Stomach (tissue), 8 donors: ENCODE measurements at regions not wholly inside any gene's neighbourhood (a gene's known extent, or its start where the extent isn't known, plus 50 kb on each side); places are given as distances from the start of the nearest gene placed in this dataset.

ENCODE experiments used
- DNase-seq, 2 donors: peaks; one replicate each; pipeline versions ENCODE4 v3.0.0 to v3.0.0-alpha.2; 2013 to 2019
- H3K27ac ChIP-seq, 5 donors: fragments of 200-600 bp in 4 of 5; sonication (generic) in 4 of 5; one replicate each; pipeline ENCODE4 v1.5.1; 2013 to 2019; ENCODE audit warnings: mild to moderate bottlenecking in 1 of 5, moderate library complexity in 1 of 5
- H3K27me3 ChIP-seq, 3 donors: fragments of 200-600 bp; sonication (generic); one replicate each; pipeline ENCODE4 v1.5.1; 2017 to 2019; ENCODE audit warnings: mixed run types in 1 of 3
- H3K36me3 ChIP-seq, 4 donors: fragments of 200-600 bp; sonication (generic); 1 replicate in 3 of 4; 2 replicates in 1 of 4; pipeline ENCODE4 v1.5.1; 2016 to 2019
- H3K4me1 ChIP-seq, 4 donors: fragments of 200-600 bp; sonication (generic); one replicate each; pipeline ENCODE4 v1.5.1; 2016 to 2019
- H3K4me3 ChIP-seq, 4 donors: fragments of 200-600 bp; sonication (generic) in 3 of 4; one replicate each; pipeline ENCODE4 v1.5.1; 2016 to 2019; ENCODE audit warnings: mild to moderate bottlenecking in 1 of 4
- H3K9me3 ChIP-seq, 4 donors: fragments of 200-600 bp; sonication (generic); one replicate each; pipeline ENCODE4 v1.5.1; 2016 to 2019
- EP300 ChIP-seq: sonication (generic); formaldehyde crosslinking; IDR thresholded peaks from one replicate; pipeline ENCODE4 v1.6.1; 2017; ENCODE audit warnings: antibody characterized with exemption
- POLR2A ChIP-seq, 4 donors: fragments of 450-650 bp; IDR thresholded peaks; one replicate each; pipeline ENCODE4 v1.6.1; 2016; ENCODE audit warnings: antibody characterized with exemption in 4 of 4, control low read depth in 2 of 4, mild to moderate bottlenecking in 1 of 4, moderate library complexity in 1 of 4
- POLR2AphosphoS5 ChIP-seq, 3 donors: sonication (generic); formaldehyde crosslinking; IDR thresholded peaks; one replicate each; pipeline ENCODE4 v1.6.1; 2016; ENCODE audit warnings: antibody characterized with exemption in 3 of 3
- WGBS, 5 donors: extraction: QIAGEN DNeasy Blood & Tissue Kit in 3 of 5; methylation state at CpG; one replicate each; pipeline versions ENCODE4 v1.1.5 to v1.1.7; 2013 to 2018; 5-methylcytosine and 5-hydroxymethylcytosine counted together
- intact Hi-C: fragments of 100-400 bp; cut with DNase I; formaldehyde crosslinking; loops from one replicate; pipeline ENCODE4 v1.15.1; 2023; ENCODE audit warnings: low total_unique reads
- TF ChIP-seq, protein P1 (sequence below), 7 experiments: fragments of 450-650 bp in 4 of 7; fragments of 200-600 bp in 3 of 7; sonication (generic) in 3 of 7; IDR thresholded peaks; one replicate each; pipeline ENCODE4 v1.5.1; 2016 to 2019; ENCODE audit warnings: antibody characterized with exemption in 7 of 7, control low read depth in 2 of 7, mild to moderate bottlenecking in 1 of 7
- donor health status: healthy with polysubstance abuse.
- donor health status: Bipolar disorder and iron deficiency.
- donor health status: healthy.

DNA sequence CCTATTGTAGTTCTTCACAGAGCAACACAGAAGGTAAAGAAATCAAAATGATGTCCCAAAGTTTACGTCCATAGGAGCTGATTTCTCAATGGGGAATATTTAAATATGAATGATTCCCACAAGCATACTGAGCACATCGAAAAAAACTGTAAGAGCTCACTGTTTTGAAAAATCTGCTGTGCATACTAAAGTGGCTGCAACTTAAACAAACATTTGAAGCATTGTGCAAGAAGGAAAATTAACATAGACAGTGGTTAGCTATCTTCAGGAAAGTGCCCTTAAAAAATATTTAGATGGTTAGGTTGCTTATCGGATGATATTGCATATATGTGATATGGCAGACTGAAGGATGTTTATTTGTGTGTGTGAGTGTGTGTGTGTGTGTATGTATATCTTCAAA, 747.6 kb downstream of the RFPL4B start:
- H3K27me3 ChIP-seq = no peaks in the 10 kb centered on the region
- H3K4me3 ChIP-seq = no peak overlapping the region
- TF ChIP-seq POLR2AphosphoS5 (IDR thresholded peaks at IDR 0.05) = no peak
- TF ChIP-seq POLR2A (IDR thresholded peaks at IDR 0.05) = no peak
- TF ChIP-seq EP300 = no peak
- TF ChIP-seq, protein P1, sequence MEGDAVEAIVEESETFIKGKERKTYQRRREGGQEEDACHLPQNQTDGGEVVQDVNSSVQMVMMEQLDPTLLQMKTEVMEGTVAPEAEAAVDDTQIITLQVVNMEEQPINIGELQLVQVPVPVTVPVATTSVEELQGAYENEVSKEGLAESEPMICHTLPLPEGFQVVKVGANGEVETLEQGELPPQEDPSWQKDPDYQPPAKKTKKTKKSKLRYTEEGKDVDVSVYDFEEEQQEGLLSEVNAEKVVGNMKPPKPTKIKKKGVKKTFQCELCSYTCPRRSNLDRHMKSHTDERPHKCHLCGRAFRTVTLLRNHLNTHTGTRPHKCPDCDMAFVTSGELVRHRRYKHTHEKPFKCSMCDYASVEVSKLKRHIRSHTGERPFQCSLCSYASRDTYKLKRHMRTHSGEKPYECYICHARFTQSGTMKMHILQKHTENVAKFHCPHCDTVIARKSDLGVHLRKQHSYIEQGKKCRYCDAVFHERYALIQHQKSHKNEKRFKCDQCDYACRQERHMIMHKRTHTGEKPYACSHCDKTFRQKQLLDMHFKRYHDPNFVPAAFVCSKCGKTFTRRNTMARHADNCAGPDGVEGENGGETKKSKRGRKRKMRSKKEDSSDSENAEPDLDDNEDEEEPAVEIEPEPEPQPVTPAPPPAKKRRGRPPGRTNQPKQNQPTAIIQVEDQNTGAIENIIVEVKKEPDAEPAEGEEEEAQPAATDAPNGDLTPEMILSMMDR (IDR thresholded peaks at IDR 0.05) = no peak
- DNase-seq = no peak
- H3K4me1 ChIP-seq = no peaks in the 10 kb centered on the region
- WGBS, 5 donors = 29 to 60% (median 51%) methylated on average over 3 of the region's 3 CpGs
- no peak overlapping the region for H3K27ac ChIP-seq
- H3K36me3 ChIP-seq = no peaks in the 10 kb centered on the region
- intact Hi-C loops = no loop called here
- no peaks in the 10 kb centered on the region for H3K9me3 ChIP-seq

DNA sequence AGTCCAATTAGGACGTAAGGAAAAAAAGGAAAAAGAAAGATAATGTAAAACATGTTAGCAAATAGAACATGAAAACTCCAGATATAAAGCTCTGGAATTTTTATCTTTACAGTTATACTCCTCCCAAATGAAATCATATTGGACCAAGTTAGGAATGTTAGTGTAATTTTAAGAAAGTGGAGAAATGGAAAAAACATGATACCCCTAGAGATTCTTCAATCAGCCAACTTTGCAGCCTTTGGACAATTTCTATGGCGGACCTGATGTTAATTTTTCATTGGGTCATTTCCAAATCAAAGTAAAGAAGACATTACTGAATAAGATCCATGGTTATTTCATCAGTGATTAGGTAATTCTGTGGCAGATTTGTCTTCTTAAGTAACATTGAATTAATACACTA, 748.7 kb downstream of the RFPL4B start:
- intact Hi-C loops = no loop called here
- Histone ChIP-seq H3K4me1 (no peaks in the 10 kb centered on the region), H3K36me3 (no peaks in the 10 kb centered on the region), H3K27me3 (no peaks in the 10 kb centered on the region), H3K27ac (no peak overlapping the region), H3K9me3 (no peaks in the 10 kb centered on the region), H3K4me3 (no peak overlapping the region)
- peak in 1 of 2 donors; percentile 51 for DNase-seq
- TF ChIP-seq, protein P1 (IDR thresholded peaks at IDR 0.05) = no peak
- TF ChIP-seq POLR2AphosphoS5 (IDR thresholded peaks at IDR 0.05) (no peak), POLR2A (IDR thresholded peaks at IDR 0.05) (no peak), EP300 (no peak)
- 80 to 90% (median 81%) methylated on average over 2 of the region's 2 CpGs for WGBS, 5 donors

DNA sequence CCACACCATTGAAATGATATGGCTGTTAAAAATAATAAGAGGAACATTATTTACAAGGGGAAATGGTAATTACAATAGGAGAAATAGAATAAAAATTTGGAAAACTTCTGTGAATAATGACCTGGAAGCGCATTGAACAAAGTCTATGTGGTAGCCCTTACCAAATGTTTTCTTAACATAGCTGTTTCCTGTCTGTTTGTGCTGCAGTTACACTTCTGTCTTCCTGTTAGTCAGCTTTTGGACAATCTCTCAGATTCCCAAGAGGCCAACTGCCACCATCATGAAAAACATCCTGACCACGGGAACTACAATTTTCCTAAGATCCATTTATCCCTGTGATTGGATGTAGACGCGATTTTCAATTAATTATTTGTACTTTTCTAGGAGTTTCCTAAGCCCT, 754.4 kb upstream of the MARCKS start:
- no peaks in the 10 kb centered on the region for H3K9me3 ChIP-seq
- no peak overlapping the region for H3K27ac ChIP-seq
- TF ChIP-seq EP300 (no peak), POLR2A (IDR thresholded peaks at IDR 0.05) (no peak), POLR2AphosphoS5 (IDR thresholded peaks at IDR 0.05) (no peak)
- TF ChIP-seq, protein P1 (IDR thresholded peaks at IDR 0.05) = no peak
- H3K4me3 ChIP-seq = no peak overlapping the region
- H3K36me3 ChIP-seq = no peaks in the 10 kb centered on the region
- intact Hi-C loops = no loop called here
- no peaks in the 10 kb centered on the region for H3K27me3 ChIP-seq
- 48 to 64% (median 57%) methylated on average over 4 of the region's 4 CpGs for WGBS, 5 donors
- DNase-seq = peak in 1 of 2 donors; percentile 34
- peaks cover 0 to 6% (median 0%) of the 10 kb centered on the region in 4 donors for H3K4me1 ChIP-seq

DNA sequence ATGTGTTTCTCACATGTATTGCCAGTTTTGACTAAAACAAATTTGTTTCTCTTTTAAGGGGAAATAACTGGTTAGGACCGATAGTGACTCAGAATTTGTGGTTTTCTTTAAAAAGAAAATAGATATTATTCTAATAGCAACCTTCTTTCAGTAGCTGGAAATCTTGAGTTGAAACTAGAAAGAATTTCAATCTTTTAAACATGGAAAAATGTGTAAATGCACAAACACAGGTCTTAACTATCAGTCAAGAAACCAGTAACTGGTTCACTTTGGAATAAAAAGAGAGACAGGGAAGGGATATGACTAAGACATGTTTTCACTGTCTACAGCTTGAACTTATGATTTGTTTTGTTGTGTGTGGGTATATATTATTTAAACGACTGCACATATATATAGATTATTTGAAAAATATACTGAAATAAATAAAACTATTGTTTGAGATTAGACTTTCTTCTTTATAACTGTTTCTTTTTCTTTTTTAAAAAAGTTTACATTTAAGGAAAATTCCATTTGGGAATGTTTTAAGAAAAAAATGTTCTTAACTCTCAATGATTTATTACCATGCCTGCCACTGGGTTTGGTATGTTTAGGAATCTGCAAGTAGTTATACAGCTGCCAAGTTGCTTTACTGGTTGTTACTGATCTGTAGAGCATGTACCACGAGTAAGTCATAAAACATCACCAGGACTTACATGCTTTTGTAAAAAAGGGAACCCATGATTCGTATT, 753.3 kb upstream of the MARCKS start:
- Histone ChIP-seq H3K9me3 (no peaks in the 10 kb centered on the region), H3K4me1 (peaks cover 0 to 6% (median 0%) of the 10 kb centered on the region in 4 donors), H3K27ac (no peak overlapping the region), H3K36me3 (no peaks in the 10 kb centered on the region), H3K27me3 (no peaks in the 10 kb centered on the region), H3K4me3 (no peak overlapping the region)
- WGBS, 5 donors = 41 to 63% (median 54%) methylated on average over 4 of the region's 4 CpGs
- intact Hi-C loops = no loop called here
- TF ChIP-seq POLR2AphosphoS5 (IDR thresholded peaks at IDR 0.05) = no peak
- no peak for TF ChIP-seq POLR2A (IDR thresholded peaks at IDR 0.05)
- DNase-seq = peak in 1 of 2 donors; percentile 16

DNA sequence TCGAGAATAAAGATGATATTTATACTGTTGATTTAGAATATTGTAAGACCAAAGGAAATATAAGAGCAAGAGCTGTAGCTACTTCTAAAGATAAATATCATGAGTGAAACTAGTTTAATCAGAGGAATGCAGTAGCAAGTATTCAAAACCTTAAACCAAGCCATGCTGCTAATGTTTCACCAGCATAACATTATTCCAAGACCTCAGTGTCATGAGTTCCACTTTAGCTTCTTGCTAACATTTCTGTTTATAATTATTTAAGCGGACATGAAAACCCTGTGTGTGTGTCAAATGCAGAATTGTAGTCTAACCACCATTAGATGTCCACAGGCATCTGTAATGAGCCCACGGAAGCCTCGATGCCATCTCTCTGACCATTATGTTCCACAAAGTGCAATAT, 752.6 kb upstream of the MARCKS start:
- no peak for TF ChIP-seq POLR2AphosphoS5 (IDR thresholded peaks at IDR 0.05)
- TF ChIP-seq EP300 = no peak
- no peak for TF ChIP-seq POLR2A (IDR thresholded peaks at IDR 0.05)
- TF ChIP-seq, protein P1 (IDR thresholded peaks at IDR 0.05) = no peak
- WGBS, 5 donors = 53 to 61% (median 60%) methylated on average over 4 of the region's 4 CpGs

More for the DNA sequence above, 752.6 kb upstream of the MARCKS start:
- no peak overlapping the region for H3K27ac ChIP-seq
- peaks cover 0 to 4% (median 2%) of the 10 kb centered on the region in 4 donors for H3K9me3 ChIP-seq
- H3K4me3 ChIP-seq = no peak overlapping the region
- H3K4me1 ChIP-seq = peaks cover 0 to 6% (median 0%) of the 10 kb centered on the region in 4 donors
- no peak for DNase-seq
- no peaks in the 10 kb centered on the region for H3K36me3 ChIP-seq
- H3K27me3 ChIP-seq = no peaks in the 10 kb centered on the region
- intact Hi-C loops = no loop called here
